HepG2 (cell line): ENCODE measurements at regions not wholly inside any gene's neighbourhood (a gene's known extent, or its start where the extent isn't known, plus 50 kb on each side); places are given as distances from the start of the nearest gene placed in this dataset.

ENCODE experiments used
- ATAC-seq: fragments of 200-7000 bp; cut with Tn5 transposase; 3 replicates; pipeline ENCODE4 v1.9.1; 2020; ENCODE audit warnings: mild to moderate bottlenecking, moderate library complexity
- BruUV-seq: library from RNA; stranded (reverse); fragments of 400-500 nt; replicated peaks from 2 replicates; lab custom pipeline; 2021; lab: Mats Ljungman, UMichigan
- CTCF ChIA-PET: fragments of 300-600 bp; formaldehyde crosslinking; extraction: SDS; loops from one replicate; lab custom pipeline; 2021; ENCODE audit warnings: low total read pairs, inconsistent platforms, low intra/inter-chr PET ratio; lab: Yijun Ruan, JAX
- POLR2A ChIA-PET: fragments of 350-600 bp; sonication (Branson Sonifier 250); formaldehyde crosslinking; loops from one replicate; lab custom pipeline; 2020; ENCODE audit warnings: antibody characterized with exemption, inconsistent platforms; lab: Yijun Ruan, JAX
- DNase-seq: peaks from one replicate; pipeline ENCODE4 v3.0.0-alpha.2; 2015; ENCODE audit warnings: low spot score
- FAIRE-seq: peaks from 3 replicates; lab custom pipeline; 2011; peaks lifted over from hg19 to GRCh38; lab: Jason Lieb, UNC
- H2AFZ ChIP-seq: one replicate; pipeline ENCODE4 v1.6.1; 2011; ENCODE audit warnings: low read length, inconsistent platforms
- H3K27ac ChIP-seq: fragments of 300-600 bp; 3 replicates; pipeline ENCODE4 v1.8.0; 2011; ENCODE audit warnings: mixed run types, mild to moderate bottlenecking, mixed read lengths, low read length, inconsistent platforms; ENCODE audit not compliant: insufficient read depth; ENCODE audit errors: extremely low read length
- H3K27me3 ChIP-seq, 2 experiments: fragments of 200-600 bp in 1 of 2; 2 replicates in 1 of 2; 3 replicates in 1 of 2; pipeline versions ENCODE4 v1.6.0 to v1.8.0; 2011; ENCODE audit warnings: low read length in 2 of 2, mild to moderate bottlenecking in 2 of 2, moderate library complexity in 2 of 2, inconsistent platforms in 1 of 2; ENCODE audit not compliant: insufficient read depth in 2 of 2, control insufficient read depth in 1 of 2
- H3K36me3 ChIP-seq, 2 experiments: fragments of 200-600 bp in 1 of 2; replicated peaks in 1 of 2; 2 replicates in 1 of 2; 3 replicates in 1 of 2; pipeline versions ENCODE4 v1.5.1 to v1.8.0; 2011; ENCODE audit warnings: low read length in 2 of 2, inconsistent platforms in 1 of 2; ENCODE audit not compliant: insufficient read depth in 2 of 2, control insufficient read depth in 1 of 2
- H3K4me1 ChIP-seq: 2 replicates; pipeline ENCODE4 v1.5.1; 2012; ENCODE audit warnings: low read length, inconsistent platforms; ENCODE audit not compliant: insufficient read depth
- H3K4me2 ChIP-seq: 2 replicates; pipeline ENCODE4 v1.6.0; 2011; ENCODE audit warnings: low read depth, low read length, inconsistent platforms
- H3K4me3 ChIP-seq, 3 experiments: fragments of 200-600 bp in 1 of 3; sonication (generic), shearing (Covaris generic) in 1 of 3; replicated peaks in 1 of 3; 2 replicates each; pipeline ENCODE4 v1.5.1; 2011 to 2016; ENCODE audit warnings: low read length in 3 of 3, inconsistent platforms in 2 of 3, low read depth in 2 of 3, mild to moderate bottlenecking in 2 of 3, control low read depth in 1 of 3, mixed read lengths in 1 of 3; ENCODE audit not compliant: insufficient read depth in 1 of 3
- H3K79me2 ChIP-seq: one replicate; pipeline ENCODE4 v1.6.1; 2011; ENCODE audit warnings: low read length, inconsistent platforms; ENCODE audit not compliant: insufficient read depth
- H3K9ac ChIP-seq: 2 replicates; pipeline ENCODE4 v1.6.0; 2011; ENCODE audit warnings: mild to moderate bottlenecking, low read depth, low read length, inconsistent platforms; ENCODE audit not compliant: insufficient read depth
- H3K9me3 ChIP-seq: 2 replicates; pipeline ENCODE4 v1.5.1; 2012; ENCODE audit warnings: mild to moderate bottlenecking, low read length
- H4K20me1 ChIP-seq: 2 replicates; pipeline ENCODE4 v1.6.0; 2011; ENCODE audit warnings: inconsistent platforms, mild to moderate bottlenecking, low read length, moderate library complexity; ENCODE audit not compliant: insufficient read depth
- AKNA ChIP-seq: sonication (generic); formaldehyde crosslinking; IDR thresholded peaks from 2 replicates; pipeline ENCODE4 v1.4.0; 2020; ENCODE audit warnings: missing genetic modification reagents, borderline replicate concordance
- CSRNP1 ChIP-seq: sonication (generic); formaldehyde crosslinking; IDR thresholded peaks from 2 replicates; pipeline ENCODE4 v1.8.1; 2023; ENCODE audit warnings: mild to moderate bottlenecking, missing genetic modification reagents
- ETS1 ChIP-seq: sonication (generic); formaldehyde crosslinking; IDR thresholded peaks from 2 replicates; pipeline ENCODE4 v1.4.0; 2020; ENCODE audit warnings: missing genetic modification reagents
- GFI1 ChIP-seq: sonication (generic); formaldehyde crosslinking; IDR thresholded peaks from 2 replicates; pipeline ENCODE4 v1.5.0; 2020; ENCODE audit warnings: missing genetic modification reagents, mild to moderate bottlenecking, borderline replicate concordance
- GMEB2 ChIP-seq: IDR thresholded peaks from 2 replicates; pipeline ENCODE4 v1.6.1; 2016; ENCODE audit warnings: missing biosample characterization, missing genetic modification reagents, low read depth
- KAT7 ChIP-seq: IDR thresholded peaks from 2 replicates; pipeline ENCODE4 v1.6.1; 2018; ENCODE audit warnings: borderline replicate concordance, missing compliant biosample characterization
- MTA3 ChIP-seq: sonication (generic); formaldehyde crosslinking; IDR thresholded peaks from 2 replicates; pipeline ENCODE4 v1.4.0; 2020; ENCODE audit warnings: missing genetic modification reagents
- PLRG1 ChIP-seq: fragments of 450-650 bp; conservative IDR thresholded peaks from 2 replicates; pipeline ENCODE4 v1.6.1; 2016
- RXRA ChIP-seq: sonication (generic); formaldehyde crosslinking; IDR thresholded peaks from 2 replicates; pipeline ENCODE4 v1.5.1; 2020; ENCODE audit warnings: missing genetic modification reagents
- ZFP82 ChIP-seq: sonication (generic); formaldehyde crosslinking; IDR thresholded peaks from 2 replicates; pipeline ENCODE4 v1.5.1; 2020; ENCODE audit warnings: mild to moderate bottlenecking, missing genetic modification reagents, borderline replicate concordance
- ZNF3 ChIP-seq: IDR thresholded peaks from 2 replicates; pipeline ENCODE4 v1.7.0; 2017; ENCODE audit warnings: inconsistent platforms
- ZNF580 ChIP-seq: IDR thresholded peaks from 2 replicates; pipeline ENCODE4 v1.6.1; 2016; ENCODE audit warnings: low read depth, borderline replicate concordance
- WGBS: methylation state at CpG from one replicate; pipeline ENCODE4 v1.1.6; 2017; ENCODE audit warnings: low lambda C conversion rate; 5-methylcytosine and 5-hydroxymethylcytosine counted together
- in situ Hi-C: cut with HindIII; loops from 2 replicates; pipeline ENCODE4 v1.10.0; 2017; ENCODE audit warnings: low pct_unique_long_range_greater_than_20kb; ENCODE audit not compliant: extremely low pct_ligation_motif_present
- intact Hi-C: fragments of 100-400 bp; cut with micrococcal nuclease; formaldehyde crosslinking; loops from one replicate; pipeline ENCODE4 v1.10.0; 2022; ENCODE audit not compliant: unreplicated experiment

GRCh38 chr19:28847468-28847867, 365.5 kb downstream of the UQCRFS1 start:
- no peaks in the 10 kb centered on the region for H3K79me2 ChIP-seq
- H3K4me3 ChIP-seq: no peak overlapping the region
- H3K4me1 ChIP-seq: no peaks in the 10 kb centered on the region
- H3K9ac ChIP-seq: no peak overlapping the region
- no peak overlapping the region for H3K27ac ChIP-seq
- H3K27me3 ChIP-seq: no peaks in the 10 kb centered on the region; a peak in 1 of 5 replicates
- peaks cover 31% of the 10 kb centered on the region for H3K9me3 ChIP-seq
- no peak overlapping the region for H3K4me2 ChIP-seq
- CTCF ChIA-PET: no interaction called here
- TF ChIP-seq CSRNP1 (CRISPR knock-in tag): no peak
- TF ChIP-seq ETS1 (CRISPR knock-in tag): no peak
- TF ChIP-seq GMEB2: no peak
- no peak for TF ChIP-seq ZNF580
- no peak for TF ChIP-seq ZNF3 (CRISPR knock-in tag)
- no peak for TF ChIP-seq GFI1 (CRISPR knock-in tag)
- no peak for TF ChIP-seq ZFP82
- no peak for TF ChIP-seq MTA3
- no peak for TF ChIP-seq PLRG1
- TF ChIP-seq RXRA (CRISPR knock-in tag): no peak
- no peak for TF ChIP-seq AKNA (CRISPR knock-in tag)
- TF ChIP-seq KAT7: no peak
- TF ChIP-seq, all 625 proteins: peak for 0
- in situ Hi-C loops (no loop called here), intact Hi-C loops (no loop called here)
- FAIRE-seq (no peak), ATAC-seq (no peak), DNase-seq (no peak)
- no peaks in the 10 kb centered on the region for H3K36me3 ChIP-seq
- 14% methylated on average over 4 of the region's 4 CpGs for WGBS
- H2AFZ ChIP-seq: no peak overlapping the region
- POLR2A ChIA-PET: no interaction called here
- no peaks in the 10 kb centered on the region for H4K20me1 ChIP-seq
- BruUV-seq: no TSS peak
